HG02981 (cell line): ENCODE measurements at regions not wholly inside any gene's neighbourhood (a gene's known extent, or its start where the extent isn't known, plus 50 kb on each side); places are given as distances from the start of the nearest gene placed in this dataset.

Source experiments
- ATAC-seq: cut with Tn5 transposase; IDR thresholded peaks from one replicate; pipeline ENCODE4 v1.9.1; 2021; ENCODE audit warnings: mild to moderate bottlenecking, moderate library complexity; ENCODE audit not compliant: unreplicated experiment

GRCh38 chr13:109604894-109605293, 181.5 kb downstream of the IRS2 start:
- ATAC-seq, result no peak

GRCh38 chr13:109602356-109602755, 184.0 kb downstream of the IRS2 start:
- no peak for ATAC-seq

- no peak for ATAC-seq
These were observed 186.3 kb downstream of the IRS2 start for GRCh38 chr13:109599901-109600657.

GRCh38 chr13:109595471-109595870, 190.9 kb downstream of the IRS2 start:
- no peak for ATAC-seq

GRCh38 chr13:109593230-109593629, 193.2 kb downstream of the IRS2 start:
- ATAC-seq, result no peak

- no peak for ATAC-seq
These were observed 193.6 kb downstream of the IRS2 start for GRCh38 chr13:109592770-109593169.

- no peak for ATAC-seq
These were observed 198.7 kb downstream of the IRS2 start for GRCh38 chr13:109587689-109588088.

GRCh38 chr13:109586509-109587346, 199.7 kb downstream of the IRS2 start:
- ATAC-seq, result no peak

- no peak for ATAC-seq
These were observed 201.5 kb downstream of the IRS2 start for GRCh38 chr13:109584844-109585361.

GRCh38 chr13:109577191-109577700, 209.1 kb downstream of the IRS2 start:
- ATAC-seq, result no peak

- ATAC-seq, result no peak
These were observed 210.0 kb downstream of the IRS2 start for GRCh38 chr13:109576331-109576813.

- no peak for ATAC-seq
These were observed 210.6 kb downstream of the IRS2 start for GRCh38 chr13:109575821-109576220.

- ATAC-seq, result no peak
These were observed 214.0 kb downstream of the IRS2 start for GRCh38 chr13:109572389-109572788.

- peak; percentile 98 for ATAC-seq
These were observed 216.2 kb downstream of the IRS2 start for GRCh38 chr13:109569958-109570711.

- ATAC-seq, result no peak
These were observed 218.0 kb downstream of the IRS2 start for GRCh38 chr13:109568339-109568818.

- ATAC-seq, result no peak
These were observed 219.1 kb downstream of the IRS2 start for GRCh38 chr13:109567315-109567714.

GRCh38 chr13:109565877-109566276, 220.5 kb downstream of the IRS2 start:
- ATAC-seq, result no peak

GRCh38 chr13:109548374-109548773, 238.0 kb downstream of the IRS2 start:
- ATAC-seq, result peak; percentile 43

- ATAC-seq, result peak; percentile 44
These were observed 238.4 kb downstream of the IRS2 start for GRCh38 chr13:109547942-109548341.

GRCh38 chr13:109545931-109546330, 240.5 kb downstream of the IRS2 start:
- ATAC-seq, result no peak

GRCh38 chr13:109541081-109541480, 245.3 kb downstream of the IRS2 start:
- ATAC-seq, result no peak
